Kidney epithelial cell (primary cell): ENCODE measurements at regions not wholly inside any gene's neighbourhood (a gene's known extent, or its start where the extent isn't known, plus 50 kb on each side); places are given as distances from the start of the nearest gene placed in this dataset.

ENCODE experiments used
- DNase-seq: peaks from one replicate; pipeline ENCODE4 v3.0.0-alpha.2; 2010; ENCODE audit warnings: low read depth
- H3K27me3 ChIP-seq: 2 replicates; pipeline ENCODE4 v1.6.0; 2011; ENCODE audit warnings: low read length; ENCODE audit not compliant: control insufficient read depth, insufficient read depth
- H3K36me3 ChIP-seq: 2 replicates; pipeline ENCODE4 v1.5.1; 2011; ENCODE audit warnings: low read length; ENCODE audit not compliant: control insufficient read depth, insufficient read depth
- H3K4me3 ChIP-seq: 2 replicates; pipeline ENCODE4 v1.5.1; 2011; ENCODE audit warnings: low read depth, mild to moderate bottlenecking, control low read depth, low read length
- CTCF ChIP-seq: IDR thresholded peaks from 2 replicates; pipeline ENCODE4 v1.5.1; 2011; ENCODE audit warnings: mild to moderate bottlenecking, moderate library complexity, low read length, control low read depth, inconsistent platforms; ENCODE audit not compliant: insufficient read depth, poor library complexity, severe bottlenecking

- TF ChIP-seq CTCF = no peak
- no peak for DNase-seq
- Histone ChIP-seq H3K36me3 (no peaks in the 10 kb centered on the region), H3K4me3 (no peak overlapping the region), H3K27me3 (no peaks in the 10 kb centered on the region)
These were observed 188.4 kb upstream of the PPP1R26 start for GRCh38 chr9:135291165-135291564.

GRCh38 chr9:135294836-135295235 lies 184.7 kb upstream of the PPP1R26 start:
- no peak for TF ChIP-seq CTCF
- Histone ChIP-seq H3K36me3 (no peaks in the 10 kb centered on the region), H3K27me3 (no peaks in the 10 kb centered on the region), H3K4me3 (no peak overlapping the region)
- DNase-seq = no peak

GRCh38 chr9:135295551-135296300 lies 183.9 kb upstream of the PPP1R26 start:
- Histone ChIP-seq H3K4me3 (no peak overlapping the region), H3K27me3 (no peaks in the 10 kb centered on the region), H3K36me3 (no peaks in the 10 kb centered on the region)
- no peak for DNase-seq
- no peak for TF ChIP-seq CTCF

- H3K36me3 ChIP-seq = no peaks in the 10 kb centered on the region
- no peak for TF ChIP-seq CTCF
- H3K27me3 ChIP-seq = no peaks in the 10 kb centered on the region
- no peak overlapping the region for H3K4me3 ChIP-seq
- no peak for DNase-seq
These were observed 182.7 kb upstream of the PPP1R26 start for GRCh38 chr9:135296735-135297455.

- Histone ChIP-seq H3K4me3 (no peak overlapping the region), H3K36me3 (no peaks in the 10 kb centered on the region), H3K27me3 (no peaks in the 10 kb centered on the region)
- TF ChIP-seq CTCF = no peak
- no peak for DNase-seq
These were observed 182.0 kb upstream of the PPP1R26 start for GRCh38 chr9:135297456-135298075.
